ENCODE measurements at regions not wholly inside any gene's neighbourhood (a gene's known extent, or its start where the extent isn't known, plus 50 kb on each side); places are given as distances from the start of the nearest gene placed in this dataset.

DNA sequence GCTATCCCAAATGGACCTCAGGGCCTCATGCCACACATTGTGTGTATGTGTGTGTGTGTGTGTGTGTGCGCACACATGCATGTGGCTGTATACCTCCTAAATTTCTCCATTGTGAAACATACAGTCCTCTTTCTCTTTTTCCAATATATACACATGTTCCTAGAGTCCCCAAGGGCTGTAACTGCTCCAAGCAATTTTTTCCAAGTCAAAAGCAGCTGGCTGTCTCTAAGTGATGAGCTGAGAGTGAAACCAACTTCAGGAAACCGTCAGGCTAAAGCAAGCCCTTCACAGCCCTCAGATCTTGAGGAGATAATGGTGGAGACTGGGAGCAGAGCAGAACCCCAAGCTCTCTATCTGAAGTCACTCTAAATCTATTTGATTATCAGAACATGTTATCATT is 496.1 kb upstream of the DIPK2B start:
- TF ChIP-seq, protein P1, sequence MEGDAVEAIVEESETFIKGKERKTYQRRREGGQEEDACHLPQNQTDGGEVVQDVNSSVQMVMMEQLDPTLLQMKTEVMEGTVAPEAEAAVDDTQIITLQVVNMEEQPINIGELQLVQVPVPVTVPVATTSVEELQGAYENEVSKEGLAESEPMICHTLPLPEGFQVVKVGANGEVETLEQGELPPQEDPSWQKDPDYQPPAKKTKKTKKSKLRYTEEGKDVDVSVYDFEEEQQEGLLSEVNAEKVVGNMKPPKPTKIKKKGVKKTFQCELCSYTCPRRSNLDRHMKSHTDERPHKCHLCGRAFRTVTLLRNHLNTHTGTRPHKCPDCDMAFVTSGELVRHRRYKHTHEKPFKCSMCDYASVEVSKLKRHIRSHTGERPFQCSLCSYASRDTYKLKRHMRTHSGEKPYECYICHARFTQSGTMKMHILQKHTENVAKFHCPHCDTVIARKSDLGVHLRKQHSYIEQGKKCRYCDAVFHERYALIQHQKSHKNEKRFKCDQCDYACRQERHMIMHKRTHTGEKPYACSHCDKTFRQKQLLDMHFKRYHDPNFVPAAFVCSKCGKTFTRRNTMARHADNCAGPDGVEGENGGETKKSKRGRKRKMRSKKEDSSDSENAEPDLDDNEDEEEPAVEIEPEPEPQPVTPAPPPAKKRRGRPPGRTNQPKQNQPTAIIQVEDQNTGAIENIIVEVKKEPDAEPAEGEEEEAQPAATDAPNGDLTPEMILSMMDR (IDR thresholded peaks at IDR 0.05; ENCODE audit: insufficient read depth, low read depth, low read length), result no peak
- no peak overlapping the region for H3K4me3 ChIP-seq (ENCODE audit: low read depth, low read length)
- DNase-seq (ENCODE audit: low read depth), result no peak
- H3K27me3 ChIP-seq (ENCODE audit: control insufficient read depth, insufficient read depth, low read length), result no peaks in the 10 kb centered on the region
- ChIA-PET POLR2A (no interaction called here), CTCF (no interaction called here)
- H3K36me3 ChIP-seq (ENCODE audit: control insufficient read depth, insufficient read depth, low read length), result no peaks in the 10 kb centered on the region

DNA sequence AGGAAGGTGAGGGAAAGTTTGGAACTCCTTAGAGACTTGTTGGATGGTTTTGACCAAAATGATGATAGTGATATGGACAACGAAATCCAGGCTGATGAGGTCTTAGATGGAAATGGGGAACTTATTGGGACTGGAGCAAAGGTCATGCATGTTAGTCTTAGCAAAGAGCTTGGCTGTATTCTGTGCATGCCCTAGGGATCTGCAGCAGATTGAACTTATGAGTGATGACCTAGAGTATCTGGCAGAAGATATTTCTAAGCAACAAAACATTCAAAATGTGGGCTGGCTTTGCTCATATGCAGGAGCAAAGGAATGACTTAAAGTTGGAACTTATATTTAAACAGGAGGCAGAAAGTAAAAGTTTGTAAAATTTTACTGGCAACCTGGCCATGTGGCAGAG is 489.3 kb upstream of the DIPK2B start:
- TF ChIP-seq, protein P1 (IDR thresholded peaks at IDR 0.05; ENCODE audit: insufficient read depth, low read depth, low read length), result no peak
- H3K36me3 ChIP-seq (ENCODE audit: control insufficient read depth, insufficient read depth, low read length), result no peaks in the 10 kb centered on the region
- POLR2A ChIA-PET, result no interaction called here
- H3K27me3 ChIP-seq (ENCODE audit: control insufficient read depth, insufficient read depth, low read length), result no peaks in the 10 kb centered on the region
- no peak for DNase-seq (ENCODE audit: low read depth)
- no peak overlapping the region for H3K4me3 ChIP-seq (ENCODE audit: low read depth, low read length)
- CTCF ChIA-PET, result no interaction called here

DNA sequence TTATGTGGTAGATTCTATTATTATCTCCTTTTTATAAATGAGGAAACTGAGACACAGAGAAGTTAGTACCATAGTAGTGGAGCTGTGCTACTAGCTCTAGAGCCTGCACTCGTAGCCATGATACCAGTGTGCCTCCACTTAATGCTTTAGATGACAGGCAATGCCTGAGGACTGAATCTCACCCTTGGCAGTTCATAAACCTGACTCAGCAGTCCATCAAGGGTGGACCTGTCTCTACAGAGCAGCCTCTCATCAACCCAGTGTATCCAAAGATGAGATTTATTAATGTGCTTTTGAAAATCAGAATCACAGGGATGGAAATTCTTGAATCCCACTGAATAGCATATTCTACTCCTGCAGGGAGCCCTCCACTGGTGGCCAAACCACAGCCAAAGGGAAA is 483.2 kb upstream of the DIPK2B start:
- no peaks in the 10 kb centered on the region for H3K27me3 ChIP-seq (ENCODE audit: control insufficient read depth, insufficient read depth, low read length)
- ChIA-PET CTCF (no interaction called here), POLR2A (no interaction called here)
- no peak for DNase-seq (ENCODE audit: low read depth)
- no peaks in the 10 kb centered on the region for H3K36me3 ChIP-seq (ENCODE audit: control insufficient read depth, insufficient read depth, low read length)
- H3K4me3 ChIP-seq (ENCODE audit: low read depth, low read length), result no peak overlapping the region
- TF ChIP-seq, protein P1 (IDR thresholded peaks at IDR 0.05; ENCODE audit: insufficient read depth, low read depth, low read length), result no peak

DNA sequence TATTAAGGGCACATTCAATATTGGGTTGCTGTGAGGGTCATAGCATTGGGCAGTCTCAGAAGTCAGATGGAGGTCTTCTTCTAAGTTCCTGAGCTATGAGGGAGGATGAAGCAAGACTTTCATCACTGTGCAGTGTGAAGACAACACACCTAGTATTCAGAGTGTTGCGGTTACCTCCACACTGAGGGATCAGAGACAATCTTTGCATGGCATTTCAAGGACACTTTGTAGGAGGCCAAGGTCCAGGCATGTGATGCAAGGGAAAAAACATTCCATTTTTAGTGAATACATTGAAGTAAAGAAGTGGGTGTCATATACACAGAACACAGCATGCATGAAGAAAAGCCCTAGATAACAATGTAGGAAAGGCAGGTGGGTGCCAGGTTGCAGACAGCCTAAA is 481.2 kb upstream of the DIPK2B start:
- no peaks in the 10 kb centered on the region for H3K36me3 ChIP-seq (ENCODE audit: control insufficient read depth, insufficient read depth, low read length)
- ChIA-PET POLR2A (no interaction called here), CTCF (no interaction called here)
- H3K4me3 ChIP-seq (ENCODE audit: low read depth, low read length), result no peak overlapping the region
- no peak for DNase-seq (ENCODE audit: low read depth)
- no peaks in the 10 kb centered on the region for H3K27me3 ChIP-seq (ENCODE audit: control insufficient read depth, insufficient read depth, low read length)
- TF ChIP-seq, protein P1 (IDR thresholded peaks at IDR 0.05; ENCODE audit: insufficient read depth, low read depth, low read length), result no peak

DNA sequence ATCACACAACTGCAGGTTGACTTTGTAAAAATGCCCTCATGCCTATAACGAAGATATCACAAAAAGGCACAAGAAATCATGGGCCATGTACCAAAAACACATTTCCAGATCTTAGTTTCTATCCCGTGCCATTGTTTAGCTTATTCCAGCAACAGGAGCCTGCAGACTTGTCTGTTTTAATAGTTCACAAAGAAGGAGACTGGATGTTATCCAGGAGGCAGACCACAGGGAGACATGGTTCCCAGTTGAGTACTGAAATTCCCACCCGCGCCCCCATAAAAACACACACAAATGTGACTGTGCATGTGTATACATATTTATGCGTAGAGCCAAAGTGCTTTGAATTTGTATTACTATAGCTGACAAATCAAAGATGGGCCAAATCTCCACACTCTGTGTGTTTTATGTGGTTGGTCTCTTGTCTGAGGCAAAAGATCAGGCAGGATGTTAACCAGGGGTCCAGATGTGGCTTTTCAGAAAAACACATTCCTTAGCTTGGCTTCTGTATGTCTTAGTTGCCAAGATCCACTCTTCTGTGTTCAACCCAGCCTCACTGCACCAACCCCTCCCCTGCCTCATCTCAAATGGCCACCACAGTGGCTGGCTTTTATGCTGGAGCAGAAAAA is 469.2 kb upstream of the DIPK2B start:
- CTCF ChIA-PET, result no interaction called here
- POLR2A ChIA-PET, result interaction anchor here (0.8 kb wide), 1 partner anchor 41 kb away, joined by 3 read pairs; no protein-coding TSS in a partner anchor

More for the DNA sequence above, 469.2 kb upstream of the DIPK2B start:
- DNase-seq (ENCODE audit: low read depth), result no peak
- Histone ChIP-seq H3K4me3 (ENCODE audit: low read depth, low read length) (no peak overlapping the region), H3K27me3 (ENCODE audit: control insufficient read depth, insufficient read depth, low read length) (no peaks in the 10 kb centered on the region), H3K36me3 (ENCODE audit: control insufficient read depth, insufficient read depth, low read length) (no peaks in the 10 kb centered on the region)
- TF ChIP-seq, protein P1 (IDR thresholded peaks at IDR 0.05; ENCODE audit: insufficient read depth, low read depth, low read length), result no peak

All from BJ (cell line).